HG02981 (cell line): ENCODE measurements at regions not wholly inside any gene's neighbourhood (a gene's known extent, or its start where the extent isn't known, plus 50 kb on each side); places are given as distances from the start of the nearest gene placed in this dataset.
"Not testable (repeated sequence)": the region's sequence is repeated elsewhere in the genome, so short reads cannot be mapped to it uniquely, and the experiment has no call there.

Source experiments
- ATAC-seq: cut with Tn5 transposase; IDR thresholded peaks from one replicate; pipeline ENCODE4 v1.9.1; 2021; ENCODE audit warnings: mild to moderate bottlenecking, moderate library complexity; ENCODE audit not compliant: unreplicated experiment

- no peak for ATAC-seq
Observed at GRCh38 chr2:66111706-66112105, 323.2 kb upstream of the MEIS1 start.

DNA sequence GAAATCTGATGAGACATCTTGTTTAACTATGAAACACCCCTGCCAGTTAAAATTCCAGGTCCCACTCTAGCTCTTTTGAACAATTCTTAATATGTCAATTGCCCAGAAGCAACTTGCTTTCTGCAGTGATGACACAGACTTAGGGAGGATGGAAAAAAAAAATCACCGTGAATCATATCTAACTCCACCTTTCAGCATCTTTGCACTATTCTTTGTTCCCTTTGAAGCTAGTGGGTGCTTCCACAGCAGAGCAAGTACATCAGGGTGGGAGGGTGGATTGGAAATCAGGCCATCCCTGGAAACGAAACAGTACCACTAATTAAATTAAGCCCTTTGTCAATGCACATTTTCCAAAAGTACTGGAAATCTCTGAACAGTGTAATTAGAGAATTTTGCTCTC lies 324.3 kb upstream of the MEIS1 start:
- ATAC-seq: no peak

DNA sequence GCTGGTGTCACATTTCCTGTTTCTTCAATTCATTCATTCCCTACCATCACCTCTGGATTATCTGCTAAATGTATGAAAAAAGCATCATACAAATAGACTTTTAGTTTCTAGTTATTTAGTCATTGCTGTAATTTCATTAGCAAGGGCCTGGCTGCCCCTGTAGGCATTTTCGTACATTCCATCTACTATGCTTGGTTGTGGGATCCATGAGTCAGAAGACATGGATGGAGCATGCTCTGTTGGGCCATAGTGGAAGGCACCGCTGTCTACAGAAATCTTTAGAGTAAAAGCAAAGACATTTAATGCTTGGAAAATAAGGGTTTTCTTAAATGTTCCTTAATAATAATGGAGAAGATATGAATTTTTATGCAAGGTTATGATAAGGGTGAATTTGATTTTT lies 324.8 kb upstream of the MEIS1 start:
- ATAC-seq: no peak

GRCh38 chr2:66109419-66109818 lies 325.5 kb upstream of the MEIS1 start:
- no peak for ATAC-seq

GRCh38 chr2:66105066-66105753 lies 329.7 kb upstream of the MEIS1 start:
- ATAC-seq: no peak

- ATAC-seq: no peak
Observed at GRCh38 chr2:66103581-66103980, 331.3 kb upstream of the MEIS1 start.

DNA sequence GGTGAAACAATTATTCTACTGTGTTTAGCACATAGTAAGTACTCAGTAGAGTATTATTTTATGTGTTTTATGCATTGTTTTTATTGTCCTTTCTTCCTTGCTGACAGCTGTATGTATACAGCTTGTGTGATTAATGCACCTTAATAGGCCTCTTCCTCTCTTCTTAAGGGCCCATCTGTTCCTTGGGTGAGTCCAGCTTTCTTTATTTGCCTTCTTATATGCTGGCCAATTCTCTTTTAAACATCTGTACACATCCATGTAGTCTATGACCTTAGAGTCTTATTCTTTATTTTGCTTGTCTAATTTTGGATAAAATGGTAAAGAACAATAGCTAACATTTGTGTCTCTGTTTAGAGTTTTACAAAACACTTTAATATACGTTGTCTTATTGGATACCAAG lies 333.7 kb upstream of the MEIS1 start:
- no peak for ATAC-seq

DNA sequence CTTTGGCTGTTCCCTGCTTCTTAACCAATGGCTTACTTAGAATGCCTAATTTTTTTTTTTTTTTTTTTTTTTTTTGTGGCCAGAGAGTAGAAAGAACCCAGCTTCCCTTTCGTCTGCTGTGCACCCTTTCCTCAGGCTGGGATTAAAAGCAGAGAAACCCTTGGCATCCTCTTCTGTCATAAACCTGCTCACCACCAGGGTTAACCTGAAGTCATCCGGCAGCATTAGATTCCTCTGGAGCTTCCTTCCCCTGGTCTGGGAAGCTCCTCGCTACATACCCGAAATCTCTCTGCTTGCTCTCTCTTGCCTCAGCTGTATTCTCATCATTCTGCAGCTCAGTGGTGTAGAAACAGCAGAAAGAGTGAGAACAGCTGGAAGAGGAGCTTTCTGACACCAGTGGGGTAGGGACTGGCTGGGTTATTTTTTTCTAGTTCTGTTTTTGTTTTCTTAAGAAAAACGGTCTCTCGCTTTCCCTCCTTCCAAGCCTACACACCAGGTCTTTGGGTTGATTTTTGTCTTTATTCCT lies 339.0 kb upstream of the MEIS1 start:
- no peak for ATAC-seq

DNA sequence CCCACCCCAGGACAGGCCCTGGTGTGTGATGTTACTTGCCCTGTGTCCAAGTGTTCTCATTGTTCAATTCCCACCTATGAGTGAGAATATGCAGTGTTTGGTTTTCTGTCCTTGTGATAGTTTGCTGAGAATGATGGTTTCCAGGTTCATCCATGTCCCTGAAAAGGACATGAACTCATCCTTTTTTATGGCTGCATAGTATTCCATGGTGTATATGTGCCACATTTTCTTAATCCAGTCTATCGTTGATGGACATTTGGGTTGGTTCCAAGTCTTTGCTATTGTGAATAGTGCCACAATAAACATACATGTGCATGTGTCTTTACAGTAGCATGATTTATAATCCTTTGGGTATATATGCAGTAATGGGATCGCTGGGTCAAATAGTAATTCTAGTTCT lies 340.2 kb upstream of the MEIS1 start:
- not testable (repeated sequence) for ATAC-seq

GRCh38 chr2:66093371-66093770 lies 341.6 kb upstream of the MEIS1 start:
- no peak for ATAC-seq

DNA sequence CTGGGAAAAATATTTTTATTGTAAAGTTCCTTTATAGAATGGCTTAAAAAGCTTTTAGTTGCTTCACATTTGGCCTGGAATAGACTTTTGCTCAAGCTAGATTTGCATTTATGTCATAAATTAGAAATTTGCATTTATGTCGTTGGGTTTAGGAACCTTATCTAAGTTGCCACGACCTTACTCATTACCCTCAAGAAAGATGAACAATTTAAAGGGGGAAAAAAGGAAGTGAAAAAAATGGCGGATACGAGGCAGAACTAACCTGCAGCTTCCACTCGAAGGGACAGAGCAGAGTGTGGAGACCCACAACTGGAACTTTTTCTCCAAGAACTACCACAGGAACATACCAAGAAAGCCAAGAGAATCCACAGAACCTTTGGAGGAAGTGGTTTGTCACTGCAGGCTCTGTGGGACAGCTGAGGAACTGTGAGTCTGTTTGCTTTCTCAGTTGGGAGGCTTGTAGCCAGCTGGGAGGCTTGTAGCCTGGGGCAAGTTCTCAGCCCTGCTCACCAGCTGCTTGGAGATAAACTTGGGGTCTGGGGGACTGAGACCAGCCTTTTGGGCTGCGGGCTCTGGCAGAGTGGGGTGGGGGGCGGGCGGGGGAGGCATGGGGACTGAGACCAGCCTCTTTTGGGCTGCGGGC lies 349.9 kb upstream of the MEIS1 start:
- no peak for ATAC-seq

DNA sequence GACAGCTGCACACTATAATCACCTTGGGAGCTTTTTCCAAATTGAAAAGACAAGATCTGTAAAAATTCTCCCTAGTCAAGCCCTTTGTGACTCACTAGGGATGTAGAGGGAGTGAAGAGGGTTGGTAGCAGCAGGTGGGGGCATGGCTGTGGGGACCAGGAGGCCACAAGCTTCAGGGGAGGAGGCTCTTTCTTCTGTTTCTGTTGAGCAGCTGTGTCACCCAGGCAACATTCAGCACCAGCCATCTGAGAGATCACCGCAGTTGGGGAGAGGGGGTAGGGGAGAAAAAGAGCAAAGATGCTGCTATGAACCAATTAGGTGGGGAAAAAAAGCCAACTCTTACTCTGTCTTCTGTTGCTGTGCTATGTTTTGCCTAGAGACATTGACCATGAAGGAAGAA lies 352.3 kb upstream of the MEIS1 start:
- ATAC-seq: no peak

DNA sequence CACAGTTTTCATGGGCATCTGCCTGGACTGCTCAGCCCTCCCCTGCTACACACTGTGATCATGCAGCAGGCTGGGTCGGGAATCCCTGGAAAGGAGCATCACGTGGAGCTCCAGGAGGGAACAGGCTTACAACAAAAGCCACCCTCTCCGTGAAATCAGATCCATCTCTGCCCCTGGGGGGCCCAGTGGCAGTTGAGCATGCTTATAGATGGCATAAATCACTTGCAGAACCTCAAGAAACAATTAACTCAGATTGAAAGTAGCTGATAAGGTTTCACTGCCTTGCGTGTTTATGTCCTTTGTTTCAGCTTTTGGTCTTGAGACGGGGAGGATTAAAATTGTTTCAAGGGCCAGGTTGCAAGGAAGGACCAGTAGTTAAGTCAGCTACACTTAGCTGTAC lies 354.8 kb upstream of the MEIS1 start:
- ATAC-seq: no peak

DNA sequence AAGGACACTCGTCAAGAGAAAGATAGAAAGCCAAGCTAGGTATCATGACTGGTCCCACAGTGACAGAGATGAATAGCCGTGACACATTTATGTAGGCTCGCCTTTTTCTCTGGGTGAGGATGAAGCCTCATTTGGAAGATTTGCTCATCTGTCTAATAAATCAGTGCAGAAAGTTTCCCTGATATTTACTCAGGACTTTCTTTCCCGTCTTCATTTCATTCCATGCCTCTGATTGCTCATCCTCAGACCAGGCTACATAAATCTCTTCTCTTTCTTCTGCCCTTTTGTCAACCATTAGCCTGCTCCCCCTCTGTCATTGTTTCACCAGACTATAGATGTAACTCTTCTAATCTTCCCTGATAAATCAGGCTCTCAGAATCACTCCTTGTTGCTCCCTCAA lies 361.8 kb upstream of the MEIS1 start:
- no peak for ATAC-seq

DNA sequence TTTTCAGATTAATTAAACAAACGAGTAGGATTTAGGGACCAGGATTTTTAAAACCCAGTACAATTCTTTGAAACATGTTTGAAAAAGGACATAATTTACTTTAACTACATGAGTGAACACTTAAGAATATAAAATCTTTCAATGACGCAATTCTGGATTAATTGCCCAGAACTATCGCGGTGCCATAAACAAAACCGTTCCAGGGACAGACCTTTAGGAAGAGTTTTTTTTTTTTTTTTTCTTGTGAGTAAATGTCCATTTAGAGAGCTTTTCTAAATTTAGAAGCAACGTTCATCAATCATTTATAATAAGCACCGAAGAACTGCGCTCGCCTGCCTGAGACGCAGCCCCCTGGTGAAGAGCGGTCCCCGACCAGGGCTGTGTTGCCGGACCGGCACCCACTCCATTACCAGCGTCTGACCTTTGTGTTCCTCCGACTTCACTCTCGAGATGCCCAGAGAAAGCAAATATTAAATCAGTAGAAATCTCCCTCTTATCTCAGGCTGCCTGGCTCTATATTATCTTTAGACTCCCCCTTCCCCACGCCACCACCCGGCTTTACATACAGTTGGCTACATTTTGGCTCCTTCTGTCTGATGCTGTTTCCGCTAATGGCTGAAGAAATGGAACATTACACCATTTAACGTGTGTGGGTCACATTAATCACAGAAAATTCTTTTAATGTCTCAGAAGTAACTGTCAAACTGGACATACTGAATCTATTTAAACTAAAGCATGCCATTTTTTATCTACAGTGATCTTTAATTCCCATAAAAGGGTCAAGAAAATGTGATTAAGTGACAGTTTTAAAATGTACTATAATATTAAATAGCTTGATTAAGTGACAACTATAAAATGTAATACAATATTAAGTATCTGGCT lies 364.0 kb upstream of the MEIS1 start:
- no peak for ATAC-seq

- no peak for ATAC-seq
Observed at GRCh38 chr2:66069937-66070720, 364.8 kb upstream of the MEIS1 start.

DNA sequence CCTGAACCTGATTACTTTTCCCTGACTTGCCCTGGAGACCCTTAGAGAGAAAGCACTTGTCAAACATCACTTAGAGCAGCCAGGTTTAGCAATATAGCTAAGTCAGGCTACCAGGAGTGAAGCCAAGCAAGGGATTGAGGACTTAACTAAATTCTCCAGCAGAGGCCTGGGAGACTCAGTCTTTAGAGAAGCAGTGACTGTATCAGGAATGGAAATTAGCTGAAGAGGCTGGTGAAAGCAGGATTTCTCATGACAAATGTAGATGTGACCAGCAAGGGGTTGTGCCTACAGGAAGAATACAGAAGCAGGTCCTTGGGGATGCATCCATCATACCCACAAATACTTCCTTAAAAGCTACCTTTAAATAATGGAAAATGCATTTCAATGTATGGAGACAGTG lies 368.9 kb upstream of the MEIS1 start:
- no peak for ATAC-seq

DNA sequence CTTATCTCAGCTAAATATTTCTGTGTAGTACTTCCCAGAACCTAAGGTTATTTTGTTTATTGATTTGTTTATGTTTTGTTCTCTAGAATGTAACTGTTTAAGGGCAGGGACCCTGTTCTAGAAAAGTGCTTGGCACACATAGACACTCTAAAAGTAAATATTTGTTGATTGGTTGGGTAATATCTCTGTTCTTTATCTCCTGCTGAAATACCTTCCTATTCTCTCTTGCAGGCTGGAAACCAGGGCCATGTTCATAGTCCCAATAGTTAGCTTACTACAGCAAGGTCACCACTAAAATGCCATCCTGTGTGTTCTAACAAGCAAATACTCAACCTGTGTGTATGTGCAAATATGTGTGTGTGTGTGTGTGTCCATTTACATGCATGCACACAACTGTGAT lies 375.6 kb upstream of the MEIS1 start:
- no peak for ATAC-seq

GRCh38 chr2:66058675-66059074 lies 376.2 kb upstream of the MEIS1 start:
- no peak for ATAC-seq

DNA sequence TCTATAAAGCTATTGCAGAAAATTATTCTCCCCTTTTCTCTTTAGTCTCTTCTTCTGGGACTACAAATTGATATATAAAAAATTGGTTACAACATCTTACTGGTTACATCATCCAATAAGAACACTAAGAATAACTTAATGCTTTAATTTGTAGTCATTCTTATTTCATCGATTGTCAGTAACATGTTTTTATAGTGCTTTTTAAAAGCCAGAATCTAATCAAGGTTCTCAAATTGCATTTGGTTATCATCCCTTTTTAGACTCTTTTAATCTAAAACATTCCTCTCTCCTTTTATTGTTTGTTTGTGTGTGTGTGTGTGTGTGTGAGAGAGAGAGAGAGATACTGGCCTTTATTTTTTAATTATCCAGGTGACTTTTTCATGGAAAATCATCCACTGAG lies 377.1 kb upstream of the MEIS1 start:
- no peak for ATAC-seq

GRCh38 chr2:66050392-66050791 lies 384.5 kb upstream of the MEIS1 start:
- no peak for ATAC-seq
